GM23338 (cell line): ENCODE measurements at regions not wholly inside any gene's neighbourhood (a gene's known extent, or its start where the extent isn't known, plus 50 kb on each side); places are given as distances from the start of the nearest gene placed in this dataset.

Experiments
- ATAC-seq: fragments of 200-7000 bp; cut with Tn5 transposase; 3 replicates; pipeline ENCODE4 v1.9.1; 2020
- DNase-seq: peaks from one replicate; pipeline ENCODE4 v3.0.0-alpha.2; 2015; ENCODE audit warnings: low spot score
- H2AFZ ChIP-seq: fragments of 200-600 bp; sonication (generic); 2 replicates; pipeline ENCODE4 v1.8.0; 2016; ENCODE audit warnings: antibody characterized with exemption, mild to moderate bottlenecking, moderate library complexity
- H3F3A ChIP-seq: fragments of 200-600 bp; sonication (generic); replicated peaks from 2 replicates; pipeline ENCODE4 v1.8.0; 2017; ENCODE audit warnings: antibody characterized with exemption, mixed run types, low read depth
- H3K27ac ChIP-seq: fragments of 200-600 bp; sonication (generic); 2 replicates; pipeline ENCODE4 v1.6.1; 2016; ENCODE audit warnings: low read depth
- H3K27me3 ChIP-seq: fragments of 200-600 bp; sonication (generic); 2 replicates; pipeline ENCODE4 v1.8.0; 2016; ENCODE audit warnings: mild to moderate bottlenecking, mixed run types, moderate library complexity; ENCODE audit not compliant: insufficient read depth
- H3K36me3 ChIP-seq: fragments of 200-600 bp; sonication (generic); 2 replicates; pipeline ENCODE4 v1.8.0; 2016; ENCODE audit warnings: mild to moderate bottlenecking; ENCODE audit not compliant: insufficient read depth
- H3K4me1 ChIP-seq: fragments of 200-600 bp; sonication (generic); 2 replicates; pipeline ENCODE4 v1.8.0; 2016; ENCODE audit warnings: mild to moderate bottlenecking, moderate library complexity; ENCODE audit not compliant: insufficient read depth
- H3K4me2 ChIP-seq: fragments of 200-600 bp; sonication (generic); 2 replicates; pipeline ENCODE4 v1.7.1; 2017; ENCODE audit warnings: mixed run types
- H3K4me3 ChIP-seq: fragments of 200-600 bp; sonication (generic); 2 replicates; pipeline ENCODE4 v1.6.1; 2016; ENCODE audit warnings: mixed run types
- H3K79me2 ChIP-seq: fragments of 200-600 bp; sonication (generic); replicated peaks from 2 replicates; pipeline ENCODE4 v1.8.0; 2017; ENCODE audit warnings: mild to moderate bottlenecking; ENCODE audit not compliant: insufficient read depth
- H3K9me2 ChIP-seq: fragments of 200-600 bp; sonication (generic); 2 replicates; pipeline ENCODE4 v1.8.0; 2017; ENCODE audit not compliant: insufficient read depth
- H4K20me1 ChIP-seq: fragments of 200-600 bp; sonication (generic); replicated peaks from 2 replicates; pipeline ENCODE4 v1.8.0; 2017; ENCODE audit warnings: mild to moderate bottlenecking; ENCODE audit not compliant: insufficient read depth
- H3K27ac Mint-ChIP-seq: 2 replicates; pipeline ENCODE4 v1.8.0; 2020; ENCODE audit warnings: inconsistent platforms, mild to moderate bottlenecking, moderate library complexity, mixed read lengths
- H3K27me3 Mint-ChIP-seq: 3 replicates; pipeline ENCODE4 v1.8.0; 2022; ENCODE audit warnings: low read depth, mild to moderate bottlenecking, moderate library complexity, mixed read lengths, inconsistent platforms; ENCODE audit not compliant: insufficient read depth, poor library complexity
- H3K36me3 Mint-ChIP-seq: 3 replicates; pipeline ENCODE4 v1.8.0; 2021; ENCODE audit warnings: low read depth, mild to moderate bottlenecking, inconsistent platforms, moderate library complexity, mixed read lengths
- H3K4me1 Mint-ChIP-seq: 3 replicates; pipeline ENCODE4 v1.8.0; 2020; ENCODE audit warnings: mild to moderate bottlenecking, inconsistent platforms, mixed read lengths
- H3K4me3 Mint-ChIP-seq: 3 replicates; pipeline ENCODE4 v1.8.0; 2021; ENCODE audit warnings: moderate library complexity, mild to moderate bottlenecking, inconsistent platforms, mixed read lengths
- H3K9me3 Mint-ChIP-seq: 3 replicates; pipeline ENCODE4 v1.8.0; 2020; ENCODE audit warnings: moderate library complexity, mild to moderate bottlenecking, inconsistent platforms, mixed read lengths
- CTCF ChIP-seq, 2 experiments: fragments of 200-600 bp in 1 of 2; sonication (generic) in 1 of 2; conservative IDR thresholded peaks; 2 replicates each; pipeline versions ENCODE4 v1.5.1 to v1.6.1; 2016 to 2017; ENCODE audit warnings: antibody characterized with exemption in 2 of 2, low read depth in 2 of 2, mild to moderate bottlenecking in 2 of 2, moderate library complexity in 1 of 2
- ETS1 ChIP-seq: IDR thresholded peaks from 2 replicates; pipeline ENCODE4 v1.6.1; 2016; ENCODE audit warnings: antibody characterized with exemption
- EZH2 ChIP-seq: fragments of 200-600 bp; sonication (generic); IDR thresholded peaks from one replicate; pipeline ENCODE4 v1.8.0; 2017; ENCODE audit warnings: antibody characterized with exemption, mild to moderate bottlenecking, low read depth; ENCODE audit not compliant: unreplicated experiment
- JUNB ChIP-seq: IDR thresholded peaks from one replicate; pipeline ENCODE4 v1.6.1; 2016; ENCODE audit warnings: antibody characterized with exemption; ENCODE audit not compliant: unreplicated experiment
- POLR2AphosphoS5 ChIP-seq: IDR thresholded peaks from 2 replicates; pipeline ENCODE4 v1.6.1; 2016; ENCODE audit warnings: antibody characterized with exemption, low read depth
- REST ChIP-seq: IDR thresholded peaks from one replicate; pipeline ENCODE4 v1.6.1; 2018; ENCODE audit warnings: antibody characterized with exemption; ENCODE audit not compliant: unreplicated experiment
- STAT1 ChIP-seq: IDR thresholded peaks from one replicate; pipeline ENCODE4 v1.6.1; 2016; ENCODE audit warnings: antibody characterized with exemption; ENCODE audit not compliant: unreplicated experiment
- ZNF331 ChIP-seq: fragments of 250-450 bp; sonication (Bioruptor Pico); IDR thresholded peaks from 2 replicates; pipeline ENCODE4 v1.5.0; 2020; ENCODE audit warnings: low read depth, mild to moderate bottlenecking, moderate library complexity
- ZNF462 ChIP-seq: fragments of 250-450 bp; sonication (Bioruptor Pico); IDR thresholded peaks from 2 replicates; pipeline ENCODE4 v1.5.0; 2020; ENCODE audit warnings: mild to moderate bottlenecking, moderate library complexity

GRCh38 chr12:46553911-46554310 is 181.3 kb upstream of the SLC38A2 start (continued):
- TF ChIP-seq EZH2 (no peak), REST (no peak), ETS1 (no peak), POLR2AphosphoS5 (no peak)

- Mint-ChIP-seq H3K4me1 (peaks cover 13% of the 10 kb centered on the region; the same call in 2 of the 3 replicates), H3K36me3 (no peaks in the 10 kb centered on the region; the same call in 2 of the 3 replicates), H3K9me3 (no peaks in the 10 kb centered on the region), H3K27me3 (no peaks in the 10 kb centered on the region), H3K4me3 (no peak overlapping the region), H3K27ac (no peak overlapping the region)
- H3K4me3 ChIP-seq: no peak overlapping the region
- no peak overlapping the region for H3K4me2 ChIP-seq
- no peaks in the 10 kb centered on the region for H3K79me2 ChIP-seq
- no peak overlapping the region for H2AFZ ChIP-seq
- H3F3A ChIP-seq: no peaks in the 10 kb centered on the region
- H4K20me1 ChIP-seq: no peaks in the 10 kb centered on the region
- ATAC-seq (no peak), DNase-seq (no peak)
- no peaks in the 10 kb centered on the region for H3K9me2 ChIP-seq
- H3K36me3 ChIP-seq: no peaks in the 10 kb centered on the region
- no peak overlapping the region for H3K27ac ChIP-seq
- peaks cover 16% of the 10 kb centered on the region for H3K4me1 ChIP-seq
- H3K27me3 ChIP-seq: no peaks in the 10 kb centered on the region
- TF ChIP-seq STAT1: no peak
- no peak for TF ChIP-seq EZH2
- TF ChIP-seq JUNB: no peak
- TF ChIP-seq ZNF462 (CRISPR knock-in tag): no peak
- TF ChIP-seq REST: no peak
- TF ChIP-seq ZNF331 (CRISPR knock-in tag): no peak
- no peak for TF ChIP-seq CTCF (conservative IDR thresholded peaks at IDR 0.05; ENCODE audit: low read depth in 2 of 2)
Observed at GRCh38 chr12:46553266-46553665, 180.7 kb upstream of the SLC38A2 start.
